ENCODE measurements at regions not wholly inside any gene's neighbourhood (a gene's known extent, or its start where the extent isn't known, plus 50 kb on each side); places are given as distances from the start of the nearest gene placed in this dataset.

- TF ChIP-seq POLR2AphosphoS5 (IDR thresholded peaks at IDR 0.05; ENCODE audit: low read depth), result no peak
- TF ChIP-seq CTCF (IDR thresholded peaks at IDR 0.05; ENCODE audit: insufficient read depth, low read length), result no peak
- no peak for TF ChIP-seq SPI1 (IDR thresholded peaks at IDR 0.05; ENCODE audit: borderline replicate concordance, low read depth)
Observed at GRCh38 chr14:71632440-71632946, 299.7 kb upstream of the RGS6 start.
